IPS-18c (cell line): ENCODE measurements at regions not wholly inside any gene's neighbourhood (a gene's known extent, or its start where the extent isn't known, plus 50 kb on each side); places are given as distances from the start of the nearest gene placed in this dataset.
"Not testable (repeated sequence)": the region's sequence is repeated elsewhere in the genome, so short reads cannot be mapped to it uniquely, and the experiment has no call there.

ENCODE experiments used
- H3K4me3 ChIP-seq: 2 replicates; pipeline ENCODE4 v1.7.0; 2013; ENCODE audit warnings: low read depth, mild to moderate bottlenecking, low read length, moderate library complexity; ENCODE audit not compliant: insufficient read depth
- H3K9me3 ChIP-seq: one replicate; pipeline ENCODE4 v1.6.1; 2013; ENCODE audit warnings: mild to moderate bottlenecking, low read length, moderate library complexity; ENCODE audit not compliant: control insufficient read depth, insufficient read depth

GRCh38 chr17:54493691-54494090 lies 407.0 kb upstream of the TOM1L1 start:
- Histone ChIP-seq H3K4me3 (no peak overlapping the region), H3K9me3 (no peaks in the 10 kb centered on the region)

DNA sequence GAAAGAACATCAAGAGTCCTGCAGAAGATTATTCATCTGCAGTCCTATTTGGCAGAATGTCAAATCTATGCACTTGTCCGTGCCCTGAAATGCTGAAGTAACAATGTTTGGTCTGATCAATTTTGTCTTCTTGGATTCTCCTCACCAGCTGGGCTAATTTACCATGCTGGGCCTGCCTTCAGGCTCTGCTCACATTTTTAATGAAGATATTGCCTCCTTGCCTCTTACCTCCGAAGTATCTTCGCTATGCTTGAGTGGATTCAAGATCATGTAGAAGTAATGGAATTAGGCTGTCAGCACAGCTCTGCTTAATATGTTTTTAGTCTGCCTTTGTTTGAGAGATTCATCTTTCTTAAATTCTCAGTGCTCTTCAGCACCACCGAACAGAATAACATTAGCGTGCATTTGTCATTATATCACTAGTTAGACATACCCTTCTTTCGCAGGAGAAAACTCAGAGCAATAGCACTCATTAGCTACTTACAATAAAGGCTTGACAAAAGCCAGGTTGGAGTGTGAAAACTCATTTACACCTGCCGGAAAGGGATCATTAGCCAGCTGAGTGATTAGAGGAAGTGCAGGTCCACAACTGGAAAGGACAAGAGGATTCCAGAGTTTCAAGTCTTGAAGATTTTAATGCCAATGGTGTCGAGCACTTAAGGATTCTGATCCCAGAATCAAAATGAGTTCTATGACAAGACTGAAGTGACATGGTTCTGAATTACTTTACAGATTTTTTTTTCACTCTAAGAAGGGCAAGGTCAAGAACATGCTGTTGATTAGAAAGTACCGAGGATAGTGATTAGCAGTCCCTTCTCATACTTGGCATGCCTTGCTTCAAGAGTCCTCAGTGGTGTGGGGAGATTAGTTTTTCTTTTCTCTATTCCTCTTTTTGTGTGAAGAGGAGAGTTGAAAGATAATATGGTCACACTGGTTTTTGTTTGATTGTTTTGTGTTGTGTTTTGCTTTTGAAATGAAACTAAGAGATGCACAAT lies 405.6 kb upstream of the TOM1L1 start:
- Histone ChIP-seq H3K4me3 (no peak overlapping the region), H3K9me3 (no peaks in the 10 kb centered on the region)

GRCh38 chr17:54505404-54505803 lies 395.2 kb upstream of the TOM1L1 start:
- Histone ChIP-seq H3K4me3 (no peak overlapping the region), H3K9me3 (no peaks in the 10 kb centered on the region)

GRCh38 chr17:54518706-54519105 lies 381.9 kb upstream of the TOM1L1 start:
- H3K9me3 ChIP-seq: no peaks in the 10 kb centered on the region

DNA sequence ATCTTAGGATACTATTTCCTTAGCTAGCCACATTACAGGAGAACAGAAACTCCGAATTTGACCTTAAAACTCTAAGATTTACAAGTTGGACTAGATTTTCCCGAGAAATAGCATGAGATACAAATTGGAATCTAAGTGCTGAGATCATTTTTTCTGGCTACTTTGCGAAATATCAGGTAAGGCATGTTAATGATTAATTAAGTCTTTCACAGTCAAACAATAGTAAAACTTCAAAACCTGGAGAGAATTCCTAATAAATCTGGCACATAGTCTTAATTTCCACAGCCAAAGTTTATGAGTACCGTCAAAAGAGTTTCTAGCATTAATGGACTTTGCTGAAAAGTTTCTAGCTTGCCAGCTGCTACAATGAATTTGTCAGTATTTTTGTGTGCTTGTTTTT lies 379.5 kb upstream of the TOM1L1 start:
- no peaks in the 10 kb centered on the region for H3K9me3 ChIP-seq
- H3K4me3 ChIP-seq: no peak overlapping the region

More at GRCh38 chr17:54518706-54519105, 381.9 kb upstream of the TOM1L1 start:
- no peak overlapping the region; the same call in 1 of the 2 replicates for H3K4me3 ChIP-seq

GRCh38 chr17:54524501-54524900 lies 376.2 kb upstream of the TOM1L1 start:
- no peak overlapping the region for H3K4me3 ChIP-seq
- H3K9me3 ChIP-seq: no peaks in the 10 kb centered on the region

GRCh38 chr17:54527941-54528340 lies 372.7 kb upstream of the TOM1L1 start:
- no peak overlapping the region for H3K4me3 ChIP-seq
- H3K9me3 ChIP-seq: no peaks in the 10 kb centered on the region

DNA sequence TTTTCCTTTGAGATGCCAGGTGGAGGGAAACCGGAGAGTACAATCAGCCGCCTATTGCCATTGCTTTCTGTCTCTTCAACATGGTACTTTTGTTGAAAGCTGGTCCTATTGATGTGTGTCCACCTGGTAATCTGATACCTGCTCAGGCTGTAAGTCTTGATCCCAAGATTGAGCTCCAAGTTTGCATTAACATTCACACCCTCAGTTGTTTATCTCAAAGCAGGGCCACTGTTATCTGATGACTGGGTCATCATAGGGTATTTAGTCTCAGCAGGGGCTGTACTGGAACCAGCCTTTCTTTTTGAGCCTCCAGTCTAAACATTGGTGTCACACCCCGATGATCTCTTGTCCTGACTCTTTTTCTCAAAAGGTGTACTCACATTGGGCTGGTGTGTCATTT lies 370.3 kb upstream of the TOM1L1 start:
- no peak overlapping the region for H3K4me3 ChIP-seq
- H3K9me3 ChIP-seq: no peaks in the 10 kb centered on the region

- H3K9me3 ChIP-seq: no peaks in the 10 kb centered on the region
- no peak overlapping the region for H3K4me3 ChIP-seq
Observed at GRCh38 chr17:54536306-54536705, 364.3 kb upstream of the TOM1L1 start.

- no peaks in the 10 kb centered on the region for H3K9me3 ChIP-seq
Observed at GRCh38 chr17:54537656-54538055, 363.0 kb upstream of the TOM1L1 start.

GRCh38 chr17:54544249-54544648 lies 356.4 kb upstream of the TOM1L1 start:
- H3K4me3 ChIP-seq: no peak overlapping the region

More at GRCh38 chr17:54537656-54538055, 363.0 kb upstream of the TOM1L1 start:
- no peak overlapping the region for H3K4me3 ChIP-seq

DNA sequence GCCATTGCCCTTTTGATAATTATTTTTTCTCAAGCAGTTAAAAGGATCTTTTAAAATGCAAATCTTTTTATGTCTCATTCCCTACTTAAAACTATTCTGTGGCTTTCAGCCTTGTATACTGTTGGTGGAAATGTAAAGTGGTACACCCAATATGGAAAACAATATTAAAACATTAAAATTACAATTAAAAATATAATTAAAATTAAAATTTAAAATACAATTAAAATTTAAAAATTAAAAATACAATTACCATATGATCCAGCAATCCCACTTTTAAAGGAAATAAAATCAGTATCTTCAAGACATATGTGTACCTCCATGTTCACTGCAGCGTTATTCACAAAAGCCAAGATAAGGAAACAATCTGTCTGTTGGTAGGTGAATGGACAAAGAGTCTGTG lies 340.8 kb upstream of the TOM1L1 start:
- Histone ChIP-seq H3K9me3 (no peaks in the 10 kb centered on the region), H3K4me3 (no peak overlapping the region)

More at GRCh38 chr17:54544249-54544648, 356.4 kb upstream of the TOM1L1 start:
- H3K9me3 ChIP-seq: no peaks in the 10 kb centered on the region

GRCh38 chr17:54608634-54609155 lies 292.0 kb upstream of the TOM1L1 start:
- Histone ChIP-seq H3K4me3 (no peak overlapping the region), H3K9me3 (no peaks in the 10 kb centered on the region)

- Histone ChIP-seq H3K4me3 (no peak overlapping the region), H3K9me3 (no peaks in the 10 kb centered on the region)
Observed at GRCh38 chr17:54620399-54620978, 280.2 kb upstream of the TOM1L1 start.

- H3K4me3 ChIP-seq: no peak overlapping the region
- no peaks in the 10 kb centered on the region for H3K9me3 ChIP-seq
Observed at GRCh38 chr17:54623746-54624145, 276.9 kb upstream of the TOM1L1 start.

DNA sequence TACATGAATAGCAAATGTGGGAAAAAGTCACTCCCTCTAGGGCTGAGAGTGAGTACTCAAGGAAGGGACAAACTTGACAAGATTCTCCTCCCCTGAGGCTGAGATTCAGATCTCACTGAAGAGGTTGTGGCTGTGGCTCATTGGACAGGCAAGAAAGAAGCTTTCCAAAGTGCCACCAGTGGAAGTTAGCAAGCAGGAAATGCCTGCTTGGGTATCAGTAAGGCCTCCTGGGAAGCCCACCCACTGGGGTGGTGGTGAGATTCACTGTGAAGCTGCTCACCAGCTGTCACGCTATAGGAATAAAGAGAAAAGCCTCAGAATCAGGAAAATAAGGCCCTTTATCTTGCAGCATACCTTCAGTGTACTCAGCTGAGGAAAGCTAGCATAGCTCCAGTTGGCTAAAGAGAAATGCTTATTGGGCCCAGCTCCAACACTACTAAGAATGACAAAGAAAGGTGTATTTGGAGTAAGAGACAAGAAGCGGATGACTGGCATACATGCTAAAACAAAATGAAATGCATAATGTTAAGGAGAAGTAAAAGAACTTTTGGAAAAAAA lies 274.4 kb upstream of the TOM1L1 start:
- Histone ChIP-seq H3K4me3 (no peak overlapping the region), H3K9me3 (no peaks in the 10 kb centered on the region)

- not testable (repeated sequence) for H3K9me3 ChIP-seq, H3K4me3 ChIP-seq
Observed at GRCh38 chr17:54639426-54639825, 261.2 kb upstream of the TOM1L1 start.
